ENCODE measurements at regions not wholly inside any gene's neighbourhood (a gene's known extent, or its start where the extent isn't known, plus 50 kb on each side); places are given as distances from the start of the nearest gene placed in this dataset.

GRCh38 chr10:132477398-132478340, 59.9 kb upstream of the INPP5A start:
- TF ChIP-seq CTCF (IDR thresholded peaks at IDR 0.05; ENCODE audit: borderline replicate concordance, extremely low read depth, low read length, poor library complexity, severe bottlenecking) = no peak
- TF ChIP-seq EZH2 (IDR thresholded peaks at IDR 0.05; ENCODE audit: borderline replicate concordance, low read depth, low read length, severe bottlenecking) = no peak
